ENCODE measurements at regions not wholly inside any gene's neighbourhood (a gene's known extent, or its start where the extent isn't known, plus 50 kb on each side); places are given as distances from the start of the nearest gene placed in this dataset.

GRCh38 chr18:47696870-47697269, 233.6 kb downstream of the SMAD2 start:
- TF ChIP-seq CTCF (conservative IDR thresholded peaks at IDR 0.05 in 1 of 2, IDR thresholded peaks at IDR 0.05 in 1 of 2; ENCODE audit: extremely low read depth in 1 of 2, insufficient read depth in 1 of 2, low read depth in 1 of 2, low read length in 2 of 2): no peak
- no peak for TF ChIP-seq EZH2 (IDR thresholded peaks at IDR 0.05; ENCODE audit: borderline replicate concordance, low read length)
